Testis (tissue), 2 donors: ENCODE measurements at regions not wholly inside any gene's neighbourhood (a gene's known extent, or its start where the extent isn't known, plus 50 kb on each side); places are given as distances from the start of the nearest gene placed in this dataset.
"Not testable (repeated sequence)": the region's sequence is repeated elsewhere in the genome, so short reads cannot be mapped to it uniquely, and the experiment has no call there.

Experiments
- DNase-seq: peaks from one replicate; pipeline ENCODE4 v3.0.0-alpha.2; 2019
- H3K27ac ChIP-seq, 2 donors: fragments of 200-600 bp; sonication (generic); one replicate each; pipeline ENCODE4 v1.5.1; 2019
- H3K27me3 ChIP-seq: fragments of 200-600 bp; sonication (generic); one replicate; pipeline ENCODE4 v1.5.1; 2019
- H3K36me3 ChIP-seq: fragments of 200-600 bp; sonication (generic); one replicate; pipeline ENCODE4 v1.5.1; 2017; ENCODE audit warnings: low read depth; ENCODE audit errors: missing control alignments
- H3K4me1 ChIP-seq: fragments of 200-600 bp; sonication (generic); one replicate; pipeline ENCODE4 v1.5.1; 2019
- H3K4me3 ChIP-seq, 2 donors: fragments of 200-600 bp; sonication (generic); one replicate each; pipeline ENCODE4 v1.5.1; 2017 to 2019
- H3K9me3 ChIP-seq: fragments of 200-600 bp; sonication (generic); one replicate; pipeline ENCODE4 v1.5.1; 2017
- CTCF ChIP-seq, 3 experiments: fragments of 450-650 bp in 2 of 3; fragments of 200-600 bp in 1 of 3; sonication (generic) in 1 of 3; IDR thresholded peaks; one replicate each; pipeline ENCODE4 v1.5.1; 2016 to 2019; ENCODE audit warnings: antibody characterized with exemption in 3 of 3, mild to moderate bottlenecking in 2 of 3, moderate library complexity in 1 of 3
- POLR2A ChIP-seq: fragments of 450-650 bp; IDR thresholded peaks from one replicate; pipeline ENCODE4 v1.6.1; 2017; ENCODE audit warnings: antibody characterized with exemption, mild to moderate bottlenecking, moderate library complexity
- WGBS, 2 donors: methylation state at CpG; one replicate each; pipeline ENCODE4 v1.1.5; 2018; 5-methylcytosine and 5-hydroxymethylcytosine counted together
- intact Hi-C: fragments of 100-400 bp; cut with DNase I; formaldehyde crosslinking; loops from one replicate; pipeline ENCODE4 v1.15.1; 2023; ENCODE audit warnings: low total_unique reads

- Histone ChIP-seq H3K4me1 (no peaks in the 10 kb centered on the region), H3K27me3 (no peaks in the 10 kb centered on the region), H3K27ac (no peak overlapping the region), H3K9me3 (no peaks in the 10 kb centered on the region), H3K36me3 (no peaks in the 10 kb centered on the region), H3K4me3 (no peak overlapping the region)
- TF ChIP-seq CTCF (IDR thresholded peaks at IDR 0.05) (no peak), POLR2A (no peak)
- intact Hi-C loops, result loop anchor here (10.0 kb wide), 1 partner anchor 1538 kb away; no protein-coding TSS in a partner anchor
- DNase-seq, result no peak
- WGBS, 2 donors, result 77 to 81% methylated on average over 12 of the region's 12 CpGs
Measured at GRCh38 chr5:90263102-90263820, 146.3 kb downstream of the CETN3 start.

- Histone ChIP-seq H3K4me3 (no peak overlapping the region), H3K9me3 (no peaks in the 10 kb centered on the region), H3K27me3 (no peaks in the 10 kb centered on the region), H3K36me3 (no peaks in the 10 kb centered on the region), H3K4me1 (no peaks in the 10 kb centered on the region), H3K27ac (no peak overlapping the region)
- intact Hi-C loops, result no loop called here
- WGBS, 2 donors, result 82 to 94% methylated on average over 1 of the region's 1 CpG
- TF ChIP-seq POLR2A, result no peak
- TF ChIP-seq CTCF (IDR thresholded peaks at IDR 0.05), result no peak
- no peak for DNase-seq
Measured at GRCh38 chr5:90251447-90251846, 158.1 kb downstream of the CETN3 start.

- no peak for DNase-seq
- no peaks in the 10 kb centered on the region for H3K27me3 ChIP-seq
- no peak overlapping the region for H3K4me3 ChIP-seq
- H3K36me3 ChIP-seq, result no peaks in the 10 kb centered on the region
- TF ChIP-seq CTCF (IDR thresholded peaks at IDR 0.05) (no peak), POLR2A (no peak)
- no peaks in the 10 kb centered on the region for H3K4me1 ChIP-seq
- no peaks in the 10 kb centered on the region for H3K9me3 ChIP-seq
- WGBS, 2 donors, result 31 to 57% methylated on average over 1 of the region's 1 CpG
- intact Hi-C loops, result no loop called here
- no peak overlapping the region for H3K27ac ChIP-seq
Measured at GRCh38 chr5:90248640-90249039, 160.9 kb downstream of the CETN3 start.

- WGBS, 2 donors, result 96 to 98% methylated on average over 3 of the region's 3 CpGs
- intact Hi-C loops, H3K27me3 ChIP-seq: not testable (repeated sequence)
Measured at GRCh38 chr5:90243848-90244247, 165.7 kb downstream of the CETN3 start.

GRCh38 chr5:90233476-90233875, 176.1 kb downstream of the CETN3 start:
- intact Hi-C loops, result no loop called here
- Histone ChIP-seq H3K4me1 (no peaks in the 10 kb centered on the region), H3K9me3 (no peaks in the 10 kb centered on the region), H3K4me3 (no peak overlapping the region), H3K36me3 (no peaks in the 10 kb centered on the region), H3K27ac (no peak overlapping the region), H3K27me3 (no peaks in the 10 kb centered on the region)
- 76 to 77% methylated on average over 3 of the region's 3 CpGs for WGBS, 2 donors
- TF ChIP-seq CTCF (IDR thresholded peaks at IDR 0.05) (no peak), POLR2A (no peak)
- DNase-seq, result no peak

More at GRCh38 chr5:90243848-90244247, 165.7 kb downstream of the CETN3 start:
- not testable (repeated sequence) for H3K9me3 ChIP-seq, H3K4me3 ChIP-seq, DNase-seq, H3K27ac ChIP-seq, H3K36me3 ChIP-seq, H3K4me1 ChIP-seq
